ENCODE measurements at regions not wholly inside any gene's neighbourhood (a gene's known extent, or its start where the extent isn't known, plus 50 kb on each side); places are given as distances from the start of the nearest gene placed in this dataset.

GRCh38 chr12:131477613-131478012 lies 233.3 kb upstream of the SFSWAP start:
- Mint-ChIP-seq H3K4me3 (no peak overlapping the region), H3K27me3 (no peaks in the 10 kb centered on the region), H3K36me3 (ENCODE audit: low read depth) (no peaks in the 10 kb centered on the region), H3K4me1 (ENCODE audit: low read depth) (peaks cover 4% of the 10 kb centered on the region), H3K9me3 (no peaks in the 10 kb centered on the region), H3K27ac (no peak overlapping the region)
- DNase-seq (no peak), ATAC-seq (ENCODE audit: poor library complexity) (no peak)
- ChIA-PET CTCF (no interaction called here), POLR2A (no interaction called here)
- intact Hi-C loops (cut with DNase I, micrococcal nuclease), result no loop called here
- no peak overlapping the region for H3K27ac ChIP-seq (ENCODE audit: low read depth in 1 of 2, low read length in 2 of 2)
- no peaks in the 10 kb centered on the region for H3K27me3 ChIP-seq (ENCODE audit: control insufficient read depth in 1 of 2, insufficient read depth in 2 of 2, low read length in 2 of 2)
- peaks cover 0 to 4% of the 10 kb centered on the region in 2 experiments for H3K9me3 ChIP-seq (ENCODE audit: control insufficient read depth in 1 of 2, insufficient read depth in 1 of 2, low read length in 2 of 2)
- no peak for TF ChIP-seq CTCF (IDR thresholded peaks at IDR 0.05)
- no peaks in the 10 kb centered on the region for H3K36me3 ChIP-seq (ENCODE audit: insufficient read depth, low read length)
- H3K4me1 ChIP-seq (ENCODE audit: insufficient read depth, low read length), result peaks cover 14% of the 10 kb centered on the region
- H3K4me3 ChIP-seq (ENCODE audit: low read length), result no peak overlapping the region

GRCh38 chr12:131478468-131478867 lies 232.4 kb upstream of the SFSWAP start:
- Histone ChIP-seq H3K4me1 (ENCODE audit: insufficient read depth, low read length) (peaks cover 10% of the 10 kb centered on the region), H3K27ac (ENCODE audit: low read depth in 1 of 2, low read length in 2 of 2) (no peak overlapping the region), H3K4me3 (ENCODE audit: low read length) (no peak overlapping the region), H3K27me3 (ENCODE audit: control insufficient read depth in 1 of 2, insufficient read depth in 2 of 2, low read length in 2 of 2) (no peaks in the 10 kb centered on the region), H3K36me3 (ENCODE audit: insufficient read depth, low read length) (no peaks in the 10 kb centered on the region), H3K9me3 (ENCODE audit: control insufficient read depth in 1 of 2, insufficient read depth in 1 of 2, low read length in 2 of 2) (peaks cover 0 to under 1% of the 10 kb centered on the region in 2 experiments)
- no peaks in the 10 kb centered on the region for H3K36me3 Mint-ChIP-seq (ENCODE audit: low read depth)
- no peak overlapping the region for H3K27ac Mint-ChIP-seq
- ChIA-PET POLR2A (no interaction called here), CTCF (no interaction called here)
- H3K4me3 Mint-ChIP-seq, result no peak overlapping the region
- H3K4me1 Mint-ChIP-seq (ENCODE audit: low read depth), result peaks cover 4% of the 10 kb centered on the region
- DNase-seq (no peak), ATAC-seq (ENCODE audit: poor library complexity) (no peak)
- intact Hi-C loops (cut with DNase I, micrococcal nuclease), result no loop called here
- H3K9me3 Mint-ChIP-seq, result no peaks in the 10 kb centered on the region
- TF ChIP-seq CTCF (IDR thresholded peaks at IDR 0.05), result no peak
- no peaks in the 10 kb centered on the region for H3K27me3 Mint-ChIP-seq

GRCh38 chr12:131482199-131482598 lies 228.7 kb upstream of the SFSWAP start:
- no peaks in the 10 kb centered on the region for H3K36me3 ChIP-seq (ENCODE audit: insufficient read depth, low read length)
- ATAC-seq (ENCODE audit: poor library complexity) (no peak), DNase-seq (no peak)
- no peaks in the 10 kb centered on the region for H3K4me1 ChIP-seq (ENCODE audit: insufficient read depth, low read length)
- Mint-ChIP-seq H3K9me3 (no peaks in the 10 kb centered on the region), H3K4me1 (ENCODE audit: low read depth) (no peaks in the 10 kb centered on the region), H3K4me3 (no peak overlapping the region), H3K36me3 (ENCODE audit: low read depth) (no peaks in the 10 kb centered on the region), H3K27ac (no peak overlapping the region), H3K27me3 (no peaks in the 10 kb centered on the region)
- intact Hi-C loops (cut with DNase I, micrococcal nuclease), result no loop called here
- ChIA-PET POLR2A (no interaction called here), CTCF (no interaction called here)
- no peak overlapping the region for H3K4me3 ChIP-seq (ENCODE audit: low read length)
- H3K27me3 ChIP-seq (ENCODE audit: control insufficient read depth in 1 of 2, insufficient read depth in 2 of 2, low read length in 2 of 2), result no peaks in the 10 kb centered on the region
- H3K9me3 ChIP-seq (ENCODE audit: control insufficient read depth in 1 of 2, insufficient read depth in 1 of 2, low read length in 2 of 2), result no peaks in the 10 kb centered on the region
- no peak for TF ChIP-seq CTCF (IDR thresholded peaks at IDR 0.05)
- H3K27ac ChIP-seq (ENCODE audit: low read depth in 1 of 2, low read length in 2 of 2), result no peak overlapping the region
